HUES64 (cell line): ENCODE measurements at regions not wholly inside any gene's neighbourhood (a gene's known extent, or its start where the extent isn't known, plus 50 kb on each side); places are given as distances from the start of the nearest gene placed in this dataset.

Source experiments
- H3K27ac ChIP-seq: 2 replicates; pipeline ENCODE4 v1.7.0; 2013; ENCODE audit warnings: low read depth, low read length, inconsistent platforms
- H3K27me3 ChIP-seq: 2 replicates; pipeline ENCODE4 v1.6.1; 2013; ENCODE audit warnings: mild to moderate bottlenecking, low read length; ENCODE audit not compliant: insufficient read depth
- H3K36me3 ChIP-seq: 2 replicates; pipeline ENCODE4 v1.6.1; 2013; ENCODE audit warnings: mild to moderate bottlenecking, low read length; ENCODE audit not compliant: insufficient read depth
- H3K4me1 ChIP-seq: 2 replicates; pipeline ENCODE4 v1.6.1; 2013; ENCODE audit warnings: mild to moderate bottlenecking, low read length, moderate library complexity; ENCODE audit not compliant: insufficient read depth
- H3K4me3 ChIP-seq: 2 replicates; pipeline ENCODE4 v1.5.1; 2013; ENCODE audit warnings: mild to moderate bottlenecking, low read length, moderate library complexity
- H3K9ac ChIP-seq: 2 replicates; pipeline ENCODE4 v1.6.1; 2013; ENCODE audit warnings: mild to moderate bottlenecking, low read depth, low read length
- H3K9me3 ChIP-seq: 2 replicates; pipeline ENCODE4 v1.6.1; 2013; ENCODE audit warnings: low read depth, low read length; ENCODE audit not compliant: insufficient read depth
- WGBS: fragments of 150-250, 120-280 bp; methylation state at CpG from one replicate; pipeline ENCODE4 v1.1.7; 2013; ENCODE audit warnings: missing lambda C conversion rate; 5-methylcytosine and 5-hydroxymethylcytosine counted together

DNA sequence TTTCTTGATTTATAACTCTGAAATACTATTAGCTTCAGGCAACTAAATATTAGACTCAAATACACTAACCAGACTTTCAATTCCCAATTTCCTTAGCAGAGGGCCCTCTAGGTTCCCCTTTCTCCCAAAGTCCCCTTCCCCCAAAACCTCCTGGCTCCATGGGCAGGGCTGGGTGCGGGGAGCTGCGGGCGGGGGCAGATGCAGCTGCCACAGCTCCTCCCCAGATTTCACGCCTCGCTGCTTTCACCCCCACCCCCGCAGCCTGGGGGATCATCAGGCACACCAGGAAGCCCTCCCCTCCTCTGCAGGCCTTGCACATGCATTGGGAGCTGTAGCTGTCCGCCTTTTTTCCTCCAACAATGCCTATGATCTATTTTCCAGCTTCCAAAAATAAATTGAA is 82.8 kb upstream of the SPATA31C2 start:
- H3K27ac ChIP-seq = no peak overlapping the region
- 38% methylated on average over 7 of the region's 7 CpGs for WGBS

GRCh38 chr9:88220652-88221051 is 82.4 kb upstream of the SPATA31C2 start:
- Histone ChIP-seq H3K9me3 (no peaks in the 10 kb centered on the region), H3K36me3 (no peaks in the 10 kb centered on the region), H3K27ac (no peak overlapping the region), H3K27me3 (no peaks in the 10 kb centered on the region), H3K4me3 (no peak overlapping the region), H3K4me1 (peaks cover 13% of the 10 kb centered on the region), H3K9ac (0 out of 2 replicates have a peak overlapping the region, but pooled peaks have one; percentile 8)
- 88% methylated on average over 20 of the region's 20 CpGs for WGBS

More for the DNA sequence above, 82.8 kb upstream of the SPATA31C2 start:
- Histone ChIP-seq H3K9ac (0 out of 2 replicates have a peak overlapping the region, but pooled peaks have one; percentile 30), H3K4me3 (no peak overlapping the region), H3K27me3 (no peaks in the 10 kb centered on the region), H3K36me3 (no peaks in the 10 kb centered on the region), H3K4me1 (peaks cover 13% of the 10 kb centered on the region), H3K9me3 (no peaks in the 10 kb centered on the region)

- no peak overlapping the region for H3K27ac ChIP-seq
- no peaks in the 10 kb centered on the region for H3K36me3 ChIP-seq
- H3K4me1 ChIP-seq = peaks cover 7% of the 10 kb centered on the region
- 95% methylated on average over 4 of the region's 4 CpGs for WGBS
- H3K27me3 ChIP-seq = no peaks in the 10 kb centered on the region
- H3K9ac ChIP-seq = no peak overlapping the region
- no peaks in the 10 kb centered on the region for H3K9me3 ChIP-seq
- no peak overlapping the region for H3K4me3 ChIP-seq
Observed at GRCh38 chr9:88219601-88220000, 81.3 kb upstream of the SPATA31C2 start.

DNA sequence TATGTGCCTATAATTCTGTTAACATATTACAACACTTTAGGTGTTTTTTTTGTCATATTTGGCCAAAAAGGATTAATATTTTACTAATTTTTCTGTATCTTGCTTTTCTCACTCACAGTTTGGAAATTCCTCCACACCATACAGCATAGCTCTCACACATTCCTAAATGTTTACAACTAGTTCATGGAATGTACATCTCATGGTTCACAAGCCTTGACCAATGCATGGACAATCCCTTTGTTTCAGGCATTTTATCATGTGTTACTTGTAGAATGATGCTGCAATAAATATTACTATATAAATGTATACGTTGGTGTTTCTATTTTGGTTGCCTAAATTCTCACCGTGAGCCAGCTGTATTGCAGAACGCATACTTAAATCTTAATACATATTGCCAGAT is 80.5 kb upstream of the SPATA31C2 start:
- WGBS = 99% methylated on average over 3 of the region's 3 CpGs
- H3K4me1 ChIP-seq = peaks cover 6% of the 10 kb centered on the region; the same call in 1 of the 2 replicates
- no peaks in the 10 kb centered on the region for H3K9me3 ChIP-seq
- H3K36me3 ChIP-seq = no peaks in the 10 kb centered on the region
- no peaks in the 10 kb centered on the region for H3K27me3 ChIP-seq
- no peak overlapping the region for H3K4me3 ChIP-seq
- no peak overlapping the region for H3K27ac ChIP-seq
- no peak overlapping the region for H3K9ac ChIP-seq

GRCh38 chr9:88216126-88216995 is 78.1 kb upstream of the SPATA31C2 start:
- Histone ChIP-seq H3K27me3 (no peaks in the 10 kb centered on the region), H3K4me3 (no peak overlapping the region), H3K9me3 (no peaks in the 10 kb centered on the region), H3K4me1 (peaks cover 5% of the 10 kb centered on the region; the same call in 1 of the 2 replicates), H3K36me3 (no peaks in the 10 kb centered on the region), H3K27ac (no peak overlapping the region), H3K9ac (no peak overlapping the region)
- 95% methylated on average over 29 of the region's 29 CpGs for WGBS

DNA sequence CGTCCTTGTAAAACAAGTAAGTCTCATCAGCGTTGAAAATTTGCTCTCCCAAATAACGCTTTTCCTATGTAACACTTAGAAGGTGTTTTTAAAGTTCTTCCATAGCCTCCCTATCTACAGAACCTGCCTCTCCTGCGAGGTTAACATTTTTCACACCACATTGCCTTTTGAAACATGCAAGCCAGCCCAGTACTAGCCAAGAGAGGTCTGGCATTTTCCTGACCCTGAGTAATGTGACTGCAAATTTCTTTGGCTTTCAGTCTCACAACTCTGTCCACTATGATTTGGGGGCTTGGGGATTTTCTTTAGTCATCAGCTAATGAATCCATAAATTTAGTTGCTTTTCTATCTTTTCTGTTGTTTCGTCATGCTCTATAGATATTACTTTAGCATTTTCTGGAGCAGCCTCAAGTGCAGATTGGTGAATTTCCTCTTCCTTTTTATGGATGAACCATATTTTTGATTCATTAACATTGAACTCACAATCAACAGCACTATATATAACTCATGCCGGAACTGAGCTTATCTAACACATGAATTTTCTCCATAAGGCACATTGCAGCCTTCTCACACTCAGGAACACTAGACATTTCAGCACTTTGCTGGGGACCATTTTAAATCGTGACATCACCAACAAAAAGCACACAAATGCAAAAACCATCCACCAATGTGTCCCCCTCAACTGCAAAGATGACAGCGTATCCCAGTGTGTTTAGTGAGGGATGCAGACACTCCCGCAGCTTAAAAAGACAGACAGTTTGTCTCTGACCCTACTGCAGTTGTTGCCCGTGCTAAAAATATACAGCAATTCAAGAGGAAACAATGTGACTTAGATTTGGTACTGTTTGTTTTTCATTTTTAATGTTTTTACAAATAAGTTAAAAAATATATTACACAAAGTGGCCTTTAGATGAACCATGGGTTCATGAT is 77.2 kb upstream of the SPATA31C2 start:
- no peak overlapping the region for H3K9ac ChIP-seq
- H3K9me3 ChIP-seq = no peaks in the 10 kb centered on the region
- H3K4me1 ChIP-seq = no peaks in the 10 kb centered on the region
- no peak overlapping the region for H3K4me3 ChIP-seq
- 77% methylated on average over 10 of the region's 10 CpGs for WGBS
- H3K36me3 ChIP-seq = no peaks in the 10 kb centered on the region
- no peak overlapping the region for H3K27ac ChIP-seq
- no peaks in the 10 kb centered on the region for H3K27me3 ChIP-seq

DNA sequence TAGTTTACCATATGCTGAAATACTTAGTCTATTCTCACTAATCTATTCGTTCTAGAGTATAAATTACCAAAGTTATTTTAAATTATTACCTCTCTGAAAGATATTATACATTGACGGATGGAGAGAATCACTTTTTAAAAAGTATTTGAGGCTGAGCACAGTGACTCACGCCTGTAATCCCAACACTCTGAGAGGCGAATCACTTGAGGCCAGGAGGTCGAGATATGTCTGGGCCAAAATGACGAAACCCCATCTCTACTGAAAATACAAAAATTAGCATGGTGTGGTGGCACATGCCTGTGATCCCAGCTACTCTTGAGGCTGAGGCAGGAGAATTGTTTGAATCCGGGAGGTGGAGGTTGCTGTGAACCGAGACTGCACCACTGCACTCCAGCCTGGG is 64.0 kb upstream of the SPATA31C2 start:
- Histone ChIP-seq H3K27me3 (no peaks in the 10 kb centered on the region), H3K27ac (no peak overlapping the region), H3K9me3 (no peaks in the 10 kb centered on the region), H3K36me3 (no peaks in the 10 kb centered on the region), H3K9ac (no peak overlapping the region), H3K4me3 (no peak overlapping the region), H3K4me1 (peaks cover 12% of the 10 kb centered on the region)
- 95% methylated on average over 7 of the region's 8 CpGs for WGBS

GRCh38 chr9:88198341-88198807 is 60.1 kb upstream of the SPATA31C2 start:
- Histone ChIP-seq H3K27ac (no peak overlapping the region), H3K27me3 (no peaks in the 10 kb centered on the region)

DNA sequence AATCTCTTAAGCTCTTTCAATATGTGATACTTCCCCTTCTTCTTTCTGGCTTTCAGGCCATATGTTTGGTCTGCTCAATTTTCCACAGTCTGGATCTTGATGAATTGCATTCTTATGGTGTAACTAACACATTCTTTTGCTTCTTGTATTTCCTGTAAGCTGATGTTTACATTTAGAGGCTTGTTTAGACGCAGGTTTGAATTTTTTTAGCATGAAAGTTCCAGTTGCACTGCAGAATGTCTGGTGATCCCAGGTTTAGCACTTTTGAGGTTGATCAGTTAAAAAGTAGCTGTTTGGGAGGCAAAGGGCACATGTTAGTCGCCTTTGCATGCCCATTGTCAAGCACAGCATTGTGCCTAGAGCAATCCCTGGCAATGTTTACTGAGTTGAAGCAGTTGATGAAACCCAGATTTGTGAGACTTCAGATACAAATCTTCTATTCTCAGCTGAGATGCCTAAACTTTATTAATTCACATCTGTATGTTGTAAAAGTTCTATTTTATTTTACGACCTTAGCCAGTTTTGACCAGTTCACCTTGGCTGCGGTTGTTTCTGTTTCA is 59.6 kb upstream of the SPATA31C2 start:
- no peak overlapping the region; the same call in 1 of the 2 replicates for H3K9ac ChIP-seq

More at GRCh38 chr9:88198341-88198807, 60.1 kb upstream of the SPATA31C2 start:
- 73% methylated on average over 7 of the region's 7 CpGs for WGBS
- H3K36me3 ChIP-seq = no peaks in the 10 kb centered on the region
- H3K4me1 ChIP-seq = peaks cover 20% of the 10 kb centered on the region
- H3K9me3 ChIP-seq = no peaks in the 10 kb centered on the region
- no peak overlapping the region for H3K9ac ChIP-seq
- no peak overlapping the region for H3K4me3 ChIP-seq

GRCh38 chr9:88197016-88197415 is 58.7 kb upstream of the SPATA31C2 start:
- Histone ChIP-seq H3K4me3 (no peak overlapping the region), H3K27me3 (no peaks in the 10 kb centered on the region), H3K36me3 (no peaks in the 10 kb centered on the region), H3K9me3 (no peaks in the 10 kb centered on the region), H3K9ac (no peak overlapping the region), H3K4me1 (peaks cover 20% of the 10 kb centered on the region), H3K27ac (no peak overlapping the region)
- WGBS = 78% methylated on average over 2 of the region's 3 CpGs

More for the DNA sequence above, 59.6 kb upstream of the SPATA31C2 start:
- Histone ChIP-seq H3K36me3 (no peaks in the 10 kb centered on the region), H3K4me1 (peaks cover 20% of the 10 kb centered on the region), H3K27me3 (no peaks in the 10 kb centered on the region), H3K27ac (no peak overlapping the region), H3K4me3 (no peak overlapping the region), H3K9me3 (no peaks in the 10 kb centered on the region)
- WGBS = 54% methylated on average over 3 of the region's 4 CpGs
